ENCODE measurements at regions not wholly inside any gene's neighbourhood (a gene's known extent, or its start where the extent isn't known, plus 50 kb on each side); places are given as distances from the start of the nearest gene placed in this dataset.

GRCh38 chr12:65526311-65526710 is 247.8 kb downstream of the MSRB3 start:
- TF ChIP-seq CTCF (IDR thresholded peaks at IDR 0.05) (no peak), POLR2A (IDR thresholded peaks at IDR 0.05) (no peak)
